K562 (cell line): ENCODE measurements at regions not wholly inside any gene's neighbourhood (a gene's known extent, or its start where the extent isn't known, plus 50 kb on each side); places are given as distances from the start of the nearest gene placed in this dataset.

ENCODE experiments used
- ATAC-seq: fragments of 200-7000 bp; cut with Tn5 transposase; 3 replicates; pipeline ENCODE4 v1.9.1; 2020; ENCODE audit warnings: moderate library complexity
- BruUV-seq: library from RNA; stranded (reverse); fragments of 400-500 nt; replicated peaks from 2 replicates; lab custom pipeline; 2021; lab: Mats Ljungman, UMichigan
- CTCF ChIA-PET: fragments of 300-600 bp; formaldehyde crosslinking; extraction: SDS; loops from one replicate; lab custom pipeline; 2021; ENCODE audit warnings: low intra/inter-chr PET ratio; lab: Yijun Ruan, JAX
- POLR2A ChIA-PET: fragments of 300-600, 350-650 bp; sonication (Branson Sonifier 250); formaldehyde crosslinking; extraction: SDS; loops from one replicate; lab custom pipeline; 2021; ENCODE audit warnings: antibody characterized with exemption, inconsistent platforms; lab: Yijun Ruan, JAX
- DNase-seq, 4 experiments: peaks; one replicate each; pipeline versions ENCODE4 v3.0.0 to v3.0.0-alpha.2; 2011 to 2018; ENCODE audit warnings: low spot score in 3 of 4, mixed read lengths in 3 of 4; ENCODE audit errors: extremely low read depth in 1 of 4
- FAIRE-seq: peaks from 2 replicates; lab custom pipeline; 2011; peaks lifted over from hg19 to GRCh38; lab: Jason Lieb, UNC
- H2AFZ ChIP-seq: 2 replicates; pipeline ENCODE4 v1.6.0; 2011; ENCODE audit warnings: low read depth, low read length, control low read depth, inconsistent platforms
- H3K27ac ChIP-seq: fragments of 200-600 bp; 3 replicates; pipeline ENCODE4 v1.8.0; 2011; ENCODE audit warnings: low read depth, mild to moderate bottlenecking, control low read depth, inconsistent platforms, low read length, moderate library complexity, mixed read lengths; ENCODE audit errors: extremely low read depth
- H3K27me3 ChIP-seq, 2 experiments: fragments of 300-600 bp in 1 of 2; 2 replicates in 1 of 2; 3 replicates in 1 of 2; pipeline versions ENCODE4 v1.6.0 to v1.8.0; 2011; ENCODE audit warnings: inconsistent platforms in 2 of 2, low read length in 2 of 2, mild to moderate bottlenecking in 1 of 2, mixed read lengths in 1 of 2, moderate library complexity in 1 of 2; ENCODE audit not compliant: control insufficient read depth in 2 of 2, insufficient read depth in 2 of 2
- H3K36me3 ChIP-seq: fragments of 300-600 bp; 3 replicates; pipeline ENCODE4 v1.8.0; 2011; ENCODE audit warnings: mild to moderate bottlenecking, low read length, inconsistent platforms; ENCODE audit not compliant: control insufficient read depth, insufficient read depth
- H3K4me1 ChIP-seq, 2 experiments: fragments of 200-600 bp in 1 of 2; replicated peaks in 1 of 2; 2 replicates in 1 of 2; 3 replicates in 1 of 2; pipeline versions ENCODE4 v1.5.1 to v1.8.0; 2011; ENCODE audit warnings: inconsistent platforms in 2 of 2, low read length in 2 of 2, mild to moderate bottlenecking in 1 of 2, mixed read lengths in 1 of 2, moderate library complexity in 1 of 2; ENCODE audit not compliant: control insufficient read depth in 2 of 2, insufficient read depth in 2 of 2
- H3K4me2 ChIP-seq: 2 replicates; pipeline ENCODE4 v1.6.1; 2011; ENCODE audit warnings: low read length, control low read depth, inconsistent platforms, mixed read lengths; ENCODE audit not compliant: insufficient read depth
- H3K4me3 ChIP-seq: fragments of 200-600 bp; sonication (generic), shearing (Covaris generic); 2 replicates; pipeline ENCODE4 v1.5.1; 2016; ENCODE audit warnings: control low read depth, inconsistent platforms
- H3K79me2 ChIP-seq: fragments of 200-600 bp; 3 replicates; pipeline ENCODE4 v1.8.0; 2011; ENCODE audit warnings: low read length, inconsistent platforms; ENCODE audit not compliant: control insufficient read depth, insufficient read depth
- H3K9ac ChIP-seq, 2 experiments: 2 replicates each; pipeline versions ENCODE4 v1.6.0 to v1.6.1; 2011; ENCODE audit warnings: low read depth in 2 of 2, low read length in 2 of 2, control low read depth in 1 of 2, inconsistent platforms in 1 of 2, mild to moderate bottlenecking in 1 of 2, mixed read lengths in 1 of 2; ENCODE audit not compliant: insufficient read depth in 1 of 2
- H3K9me1 ChIP-seq: one replicate; pipeline ENCODE4 v1.6.0; 2011; ENCODE audit warnings: inconsistent platforms, mild to moderate bottlenecking, low read length, moderate library complexity; ENCODE audit not compliant: control insufficient read depth, insufficient read depth
- H3K9me3 ChIP-seq: replicated peaks from 2 replicates; pipeline ENCODE4 v1.5.1; 2011; ENCODE audit warnings: low read depth, low read length, inconsistent platforms; ENCODE audit not compliant: control insufficient read depth, insufficient read depth
- H4K20me1 ChIP-seq: replicated peaks from 2 replicates; pipeline ENCODE4 v1.6.1; 2011; ENCODE audit warnings: low read length, inconsistent platforms, mixed read lengths; ENCODE audit not compliant: control insufficient read depth, insufficient read depth
- CBX2 ChIP-seq: fragments of 200-600 bp; sonication (generic); IDR thresholded peaks from one replicate; pipeline ENCODE4 v1.6.1; 2012; ENCODE audit warnings: mild to moderate bottlenecking, low read length, inconsistent platforms; ENCODE audit not compliant: insufficient read depth, poor library complexity, severe bottlenecking
- CXXC5 ChIP-seq: fragments of 250-450 bp; sonication (Bioruptor Pico); IDR thresholded peaks from 2 replicates; pipeline ENCODE4 v1.8.0; 2022; ENCODE audit warnings: inconsistent platforms, mild to moderate bottlenecking, moderate library complexity
- ETV6 ChIP-seq, 3 experiments: fragments of 150-350 bp in 1 of 3; sonication (generic) in 1 of 3; formaldehyde crosslinking in 1 of 3; IDR thresholded peaks; 2 replicates each; pipeline versions ENCODE4 v1.6.1 to v1.8.0; 2014 to 2022; ENCODE audit warnings: borderline replicate concordance in 2 of 3, low read depth in 2 of 3, antibody characterized with exemption in 1 of 3, low read length in 1 of 3, mild to moderate bottlenecking in 1 of 3, missing genetic modification reagents in 1 of 3
- HDGF ChIP-seq: fragments of 450-650 bp; IDR thresholded peaks from 2 replicates; pipeline ENCODE4 v1.6.1; 2016
- MAFF ChIP-seq: IDR thresholded peaks from 2 replicates; pipeline ENCODE4 v1.6.1; 2012; ENCODE audit warnings: low read length, improper control_type of control experiment
- MBD2 ChIP-seq: sonication (generic); IDR thresholded peaks from 2 replicates; pipeline ENCODE4 v1.6.1; 2016; ENCODE audit warnings: low read depth, borderline replicate concordance
- NFE2L1 ChIP-seq: fragments of 450-650 bp; IDR thresholded peaks from 2 replicates; pipeline ENCODE4 v1.6.1; 2016; ENCODE audit warnings: missing genetic modification characterization, low read depth, mild to moderate bottlenecking, missing compliant biosample characterization, moderate library complexity, borderline replicate concordance
- RBM15 ChIP-seq: fragments of 200-400 bp; formaldehyde crosslinking; IDR thresholded peaks from 2 replicates; pipeline ENCODE4 v1.6.1; 2018; ENCODE audit warnings: mild to moderate bottlenecking, low read length, moderate library complexity; ENCODE audit not compliant: insufficient read depth
- RBM22 ChIP-seq: fragments of 200-400 bp; formaldehyde crosslinking; IDR thresholded peaks from 2 replicates; pipeline ENCODE4 v1.6.1; 2018; ENCODE audit warnings: low read length, low read depth; ENCODE audit not compliant: poor library complexity, severe bottlenecking
- RFX7 ChIP-seq: fragments of 250-450 bp; sonication (Bioruptor Pico); IDR thresholded peaks from 2 replicates; pipeline ENCODE4 v1.5.1; 2021; ENCODE audit warnings: mild to moderate bottlenecking
- SRSF1 ChIP-seq: fragments of 200-400 bp; formaldehyde crosslinking; IDR thresholded peaks from 2 replicates; pipeline ENCODE4 v1.6.1; 2017; ENCODE audit warnings: mild to moderate bottlenecking, low read depth, low read length, moderate library complexity
- TBL1XR1 ChIP-seq, 2 experiments: IDR thresholded peaks; 2 replicates each; pipeline ENCODE4 v1.6.1; 2012; ENCODE audit warnings: improper control_type of control experiment in 2 of 2, low read length in 2 of 2, mild to moderate bottlenecking in 1 of 2
- ZNF408 ChIP-seq: fragments of 250-450 bp; sonication (Bioruptor Pico); IDR thresholded peaks from 2 replicates; pipeline ENCODE4 v1.4.0; 2020; ENCODE audit warnings: low read depth, mild to moderate bottlenecking, moderate library complexity
- ZNF431 ChIP-seq: sonication (generic); formaldehyde crosslinking; IDR thresholded peaks from 2 replicates; pipeline ENCODE4 v1.8.0; 2022; ENCODE audit warnings: mild to moderate bottlenecking, missing genetic modification reagents
- ZNF445 ChIP-seq: fragments of 250-450 bp; sonication (Bioruptor Pico); IDR thresholded peaks from 2 replicates; pipeline ENCODE4 v1.4.0; 2020; ENCODE audit warnings: low read depth, mild to moderate bottlenecking, moderate library complexity
- WGBS: fragments of 100-300 bp; shearing (Covaris generic); methylation state at CpG from one replicate; pipeline ENCODE4 v1.1.6; 2016; ENCODE audit warnings: low coverage, mixed read lengths; ENCODE audit not compliant: insufficient coverage; ENCODE audit errors: missing lambda C conversion rate; 5-methylcytosine and 5-hydroxymethylcytosine counted together
- in situ Hi-C: fragments of 300-500 bp; cut with MboI; formaldehyde crosslinking; loops from 4 replicates; pipeline ENCODE4 v1.15.0; 2018; ENCODE audit warnings: inconsistent platforms, mixed read lengths
- intact Hi-C: fragments of 100-400 bp; cut with micrococcal nuclease; formaldehyde crosslinking; loops from 2 replicates; pipeline ENCODE4 v1.14.2; 2022
- TF ChIP-seq, protein P1 (sequence below): sonication (generic); formaldehyde crosslinking; IDR thresholded peaks from 2 replicates; pipeline ENCODE4 v1.8.0; 2022; ENCODE audit warnings: missing genetic modification reagents, mild to moderate bottlenecking, moderate library complexity, borderline replicate concordance
- TF ChIP-seq, protein P2 (sequence below): sonication (generic); formaldehyde crosslinking; IDR thresholded peaks from 2 replicates; pipeline ENCODE4 v1.8.0; 2022; ENCODE audit warnings: missing genetic modification reagents, mild to moderate bottlenecking, borderline replicate concordance
- TF ChIP-seq, protein P3 (sequence below): fragments of 150-350 bp; conservative IDR thresholded peaks from 2 replicates; pipeline ENCODE4 v1.6.1; 2014; ENCODE audit warnings: low read length

DNA sequence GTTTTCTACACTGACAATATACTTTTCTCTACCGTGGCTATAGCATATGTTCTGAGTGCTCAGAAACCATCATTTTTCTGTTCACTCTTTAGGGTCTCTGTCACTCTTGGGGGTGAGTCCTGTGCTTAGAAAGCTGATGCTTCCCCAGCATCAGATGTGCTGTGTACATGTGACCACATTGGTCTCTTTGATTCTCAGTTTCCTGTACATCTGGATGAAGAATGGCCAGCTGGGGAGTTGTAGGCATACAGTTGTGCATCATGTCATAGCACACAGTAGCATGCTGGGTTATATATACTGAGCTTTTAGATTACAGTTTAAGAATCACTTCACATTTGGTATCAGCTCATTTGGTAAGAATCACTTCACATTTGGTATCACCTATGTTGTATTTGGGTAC is 238.6 kb upstream of the PREP start (continued):
- TF ChIP-seq CXXC5 (CRISPR knock-in tag) (no peak), SRSF1 (no peak), ETV6 (IDR thresholded peaks at IDR 0.05; ENCODE audit: borderline replicate concordance in 1 of 2, low read depth in 2 of 2, low read length in 1 of 2) (no peak), ETV6 (CRISPR knock-in tag; IDR thresholded peaks at IDR 0.05; ENCODE audit: borderline replicate concordance) (no peak), MBD2 (no peak), TBL1XR1 (IDR thresholded peaks at IDR 0.05; ENCODE audit: low read length in 2 of 2) (no peak)
- TF ChIP-seq, protein P1, sequence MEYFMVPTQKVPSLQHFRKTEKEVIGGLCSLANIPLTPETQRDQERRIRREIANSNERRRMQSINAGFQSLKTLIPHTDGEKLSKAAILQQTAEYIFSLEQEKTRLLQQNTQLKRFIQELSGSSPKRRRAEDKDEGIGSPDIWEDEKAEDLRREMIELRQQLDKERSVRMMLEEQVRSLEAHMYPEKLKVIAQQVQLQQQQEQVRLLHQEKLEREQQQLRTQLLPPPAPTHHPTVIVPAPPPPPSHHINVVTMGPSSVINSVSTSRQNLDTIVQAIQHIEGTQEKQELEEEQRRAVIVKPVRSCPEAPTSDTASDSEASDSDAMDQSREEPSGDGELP (CRISPR knock-in tag) = no peak
- TF ChIP-seq, protein P2, sequence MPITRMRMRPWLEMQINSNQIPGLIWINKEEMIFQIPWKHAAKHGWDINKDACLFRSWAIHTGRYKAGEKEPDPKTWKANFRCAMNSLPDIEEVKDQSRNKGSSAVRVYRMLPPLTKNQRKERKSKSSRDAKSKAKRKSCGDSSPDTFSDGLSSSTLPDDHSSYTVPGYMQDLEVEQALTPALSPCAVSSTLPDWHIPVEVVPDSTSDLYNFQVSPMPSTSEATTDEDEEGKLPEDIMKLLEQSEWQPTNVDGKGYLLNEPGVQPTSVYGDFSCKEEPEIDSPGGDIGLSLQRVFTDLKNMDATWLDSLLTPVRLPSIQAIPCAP (CRISPR knock-in tag) = no peak

DNA sequence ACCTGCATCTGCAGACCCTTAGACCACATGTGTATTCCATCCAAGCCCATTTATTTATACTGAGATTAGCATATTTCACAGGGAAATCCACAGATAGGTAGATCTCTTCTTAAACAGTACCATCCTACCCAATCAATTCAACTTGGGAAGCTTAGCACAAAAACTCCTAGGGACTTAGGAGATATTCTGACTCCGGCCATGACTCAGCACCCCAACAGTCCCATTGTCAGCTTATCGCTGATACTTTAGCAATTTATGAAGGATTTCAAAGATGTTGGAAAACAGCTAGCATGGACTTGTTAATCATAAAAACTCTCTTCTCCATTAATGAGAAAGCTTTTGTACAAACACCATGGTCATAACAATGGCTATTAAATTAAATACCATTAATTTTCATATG is 236.2 kb upstream of the PREP start:
- ChIA-PET CTCF (no interaction called here), POLR2A (no interaction called here)
- Histone ChIP-seq H3K27ac (no peak overlapping the region), H3K9me3 (no peaks in the 10 kb centered on the region), H3K79me2 (no peaks in the 10 kb centered on the region), H3K9ac (no peak overlapping the region), H3K4me3 (no peak overlapping the region), H3K36me3 (no peaks in the 10 kb centered on the region), H2AFZ (no peak overlapping the region), H3K9me1 (no peaks in the 10 kb centered on the region), H3K27me3 (peaks cover 0 to 4% of the 10 kb centered on the region in 2 experiments; a peak in 1 of 5 replicates), H4K20me1 (no peaks in the 10 kb centered on the region), H3K4me2 (no peak overlapping the region), H3K4me1 (no peaks in the 10 kb centered on the region; a peak in 1 of 5 replicates)
- ATAC-seq (no peak), DNase-seq (no peak), FAIRE-seq (no peak)
- no TSS peak for BruUV-seq
- intact Hi-C loops (no loop called here), in situ Hi-C loops (no loop called here)
- WGBS = 0% methylated on average over 2 of the region's 2 CpGs
- no peak for TF ChIP-seq CBX2
- TF ChIP-seq RBM15 = no peak
- no peak for TF ChIP-seq RBM22
- no peak for TF ChIP-seq ZNF408
- TF ChIP-seq ZNF431 (CRISPR knock-in tag) = no peak
- TF ChIP-seq HDGF = no peak
- TF ChIP-seq, protein P3, sequence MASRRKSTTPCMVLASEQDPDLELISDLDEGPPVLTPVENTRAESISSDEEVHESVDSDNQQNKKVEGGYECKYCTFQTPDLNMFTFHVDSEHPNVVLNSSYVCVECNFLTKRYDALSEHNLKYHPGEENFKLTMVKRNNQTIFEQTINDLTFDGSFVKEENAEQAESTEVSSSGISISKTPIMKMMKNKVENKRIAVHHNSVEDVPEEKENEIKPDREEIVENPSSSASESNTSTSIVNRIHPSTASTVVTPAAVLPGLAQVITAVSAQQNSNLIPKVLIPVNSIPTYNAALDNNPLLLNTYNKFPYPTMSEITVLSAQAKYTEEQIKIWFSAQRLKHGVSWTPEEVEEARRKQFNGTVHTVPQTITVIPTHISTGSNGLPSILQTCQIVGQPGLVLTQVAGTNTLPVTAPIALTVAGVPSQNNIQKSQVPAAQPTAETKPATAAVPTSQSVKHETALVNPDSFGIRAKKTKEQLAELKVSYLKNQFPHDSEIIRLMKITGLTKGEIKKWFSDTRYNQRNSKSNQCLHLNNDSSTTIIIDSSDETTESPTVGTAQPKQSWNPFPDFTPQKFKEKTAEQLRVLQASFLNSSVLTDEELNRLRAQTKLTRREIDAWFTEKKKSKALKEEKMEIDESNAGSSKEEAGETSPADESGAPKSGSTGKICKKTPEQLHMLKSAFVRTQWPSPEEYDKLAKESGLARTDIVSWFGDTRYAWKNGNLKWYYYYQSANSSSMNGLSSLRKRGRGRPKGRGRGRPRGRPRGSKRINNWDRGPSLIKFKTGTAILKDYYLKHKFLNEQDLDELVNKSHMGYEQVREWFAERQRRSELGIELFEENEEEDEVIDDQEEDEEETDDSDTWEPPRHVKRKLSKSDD = no peak
- TF ChIP-seq ZNF445 (CRISPR knock-in tag) = no peak
- TF ChIP-seq RFX7 = no peak
- TF ChIP-seq MAFF = peak; percentile 35; the same call in 1 of the 2 replicates
- TF ChIP-seq NFE2L1 (tag) = peak; percentile 53
